Endothelial cell (in vitro differentiated cells): ENCODE measurements at regions not wholly inside any gene's neighbourhood (a gene's known extent, or its start where the extent isn't known, plus 50 kb on each side); places are given as distances from the start of the nearest gene placed in this dataset.

Source experiments
- DNase-seq: peaks from one replicate; pipeline ENCODE4 v3.0.0; 2021; ENCODE audit warnings: low spot score
- H3K27ac Mint-ChIP-seq: one replicate; pipeline ENCODE4 v1.8.0; 2021; ENCODE audit warnings: mixed read lengths, inconsistent platforms; ENCODE audit not compliant: unreplicated experiment
- H3K27me3 Mint-ChIP-seq: one replicate; pipeline ENCODE4 v1.8.0; 2021; ENCODE audit warnings: mild to moderate bottlenecking, moderate library complexity, mixed read lengths, inconsistent platforms; ENCODE audit not compliant: unreplicated experiment
- H3K36me3 Mint-ChIP-seq: one replicate; pipeline ENCODE4 v1.8.0; 2021; ENCODE audit warnings: mild to moderate bottlenecking, low read depth, mixed read lengths, inconsistent platforms; ENCODE audit not compliant: unreplicated experiment
- H3K4me1 Mint-ChIP-seq: one replicate; pipeline ENCODE4 v1.8.0; 2021; ENCODE audit warnings: mild to moderate bottlenecking, mixed read lengths, inconsistent platforms; ENCODE audit not compliant: unreplicated experiment
- H3K4me3 Mint-ChIP-seq: one replicate; pipeline ENCODE4 v1.8.0; 2021; ENCODE audit warnings: mild to moderate bottlenecking, mixed read lengths, inconsistent platforms; ENCODE audit not compliant: unreplicated experiment
- H3K9me3 Mint-ChIP-seq: one replicate; pipeline ENCODE4 v1.8.0; 2021; ENCODE audit warnings: mixed read lengths, inconsistent platforms; ENCODE audit not compliant: unreplicated experiment
- TF ChIP-seq, protein P1 (sequence below): fragments of 200-600 bp; sonication (generic); IDR thresholded peaks from one replicate; pipeline ENCODE4 v1.5.0; 2021; ENCODE audit warnings: antibody characterized with exemption; ENCODE audit not compliant: unreplicated experiment

- DNase-seq = no peak
- no peaks in the 10 kb centered on the region for H3K36me3 Mint-ChIP-seq
- H3K4me1 Mint-ChIP-seq = no peaks in the 10 kb centered on the region
- no peak overlapping the region for H3K4me3 Mint-ChIP-seq
- H3K9me3 Mint-ChIP-seq = peaks cover 8% of the 10 kb centered on the region
- no peak overlapping the region for H3K27ac Mint-ChIP-seq
- no peaks in the 10 kb centered on the region for H3K27me3 Mint-ChIP-seq
- TF ChIP-seq, protein P1, sequence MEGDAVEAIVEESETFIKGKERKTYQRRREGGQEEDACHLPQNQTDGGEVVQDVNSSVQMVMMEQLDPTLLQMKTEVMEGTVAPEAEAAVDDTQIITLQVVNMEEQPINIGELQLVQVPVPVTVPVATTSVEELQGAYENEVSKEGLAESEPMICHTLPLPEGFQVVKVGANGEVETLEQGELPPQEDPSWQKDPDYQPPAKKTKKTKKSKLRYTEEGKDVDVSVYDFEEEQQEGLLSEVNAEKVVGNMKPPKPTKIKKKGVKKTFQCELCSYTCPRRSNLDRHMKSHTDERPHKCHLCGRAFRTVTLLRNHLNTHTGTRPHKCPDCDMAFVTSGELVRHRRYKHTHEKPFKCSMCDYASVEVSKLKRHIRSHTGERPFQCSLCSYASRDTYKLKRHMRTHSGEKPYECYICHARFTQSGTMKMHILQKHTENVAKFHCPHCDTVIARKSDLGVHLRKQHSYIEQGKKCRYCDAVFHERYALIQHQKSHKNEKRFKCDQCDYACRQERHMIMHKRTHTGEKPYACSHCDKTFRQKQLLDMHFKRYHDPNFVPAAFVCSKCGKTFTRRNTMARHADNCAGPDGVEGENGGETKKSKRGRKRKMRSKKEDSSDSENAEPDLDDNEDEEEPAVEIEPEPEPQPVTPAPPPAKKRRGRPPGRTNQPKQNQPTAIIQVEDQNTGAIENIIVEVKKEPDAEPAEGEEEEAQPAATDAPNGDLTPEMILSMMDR = no peak
These were observed 370.8 kb downstream of the TLE1 start for GRCh38 chr9:81318571-81318970.

DNA sequence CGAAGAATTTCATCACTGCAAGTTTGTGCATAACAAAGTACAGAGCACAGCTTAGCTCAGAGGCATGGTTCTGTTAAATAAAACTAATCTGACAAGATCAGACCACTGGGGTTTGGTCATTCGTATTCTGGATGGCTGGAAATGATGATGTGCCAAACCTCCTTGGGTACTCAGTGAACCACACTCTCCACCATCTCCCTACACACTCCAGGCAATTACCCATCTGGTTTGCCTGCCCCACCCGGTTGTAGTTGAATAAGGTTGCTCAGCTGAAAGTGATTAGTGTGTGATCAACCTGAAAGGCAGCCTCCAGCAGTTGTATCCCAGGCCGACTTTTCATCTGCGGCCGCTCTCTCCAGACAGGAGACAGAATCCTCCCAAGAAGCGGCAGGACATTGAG, 371.4 kb downstream of the TLE1 start:
- H3K36me3 Mint-ChIP-seq = no peaks in the 10 kb centered on the region
- no peak overlapping the region for H3K4me3 Mint-ChIP-seq
- TF ChIP-seq, protein P1 = no peak
- DNase-seq = no peak
- H3K4me1 Mint-ChIP-seq = no peaks in the 10 kb centered on the region
- H3K27me3 Mint-ChIP-seq = no peaks in the 10 kb centered on the region
- no peak overlapping the region for H3K27ac Mint-ChIP-seq
- peaks cover 8% of the 10 kb centered on the region for H3K9me3 Mint-ChIP-seq

- no peak for DNase-seq
- TF ChIP-seq, protein P1 = no peak
- Mint-ChIP-seq H3K4me3 (no peak overlapping the region), H3K4me1 (no peaks in the 10 kb centered on the region), H3K27ac (no peak overlapping the region), H3K27me3 (no peaks in the 10 kb centered on the region), H3K36me3 (no peaks in the 10 kb centered on the region), H3K9me3 (peaks cover 8% of the 10 kb centered on the region)
These were observed 372.1 kb downstream of the TLE1 start for GRCh38 chr9:81317223-81317622.

DNA sequence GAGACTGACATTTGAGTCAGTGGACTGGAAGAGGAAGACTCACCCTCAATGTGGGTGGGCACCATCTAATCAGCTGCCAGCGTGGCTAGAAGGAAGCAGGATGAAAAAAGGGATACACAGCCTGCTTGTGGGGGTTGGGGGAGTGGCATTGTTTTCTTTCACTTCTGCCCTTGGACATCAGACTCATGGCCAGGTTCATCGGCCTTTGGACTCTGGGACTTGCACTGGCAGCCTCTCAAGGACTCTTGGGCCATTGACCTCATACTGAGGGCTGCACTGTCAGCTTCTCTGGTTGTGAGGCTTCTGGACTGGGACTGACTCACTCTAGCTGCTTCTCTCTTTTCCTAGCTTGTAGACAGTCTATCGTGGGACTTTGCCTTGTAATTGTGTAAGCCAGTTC, 374.9 kb downstream of the TLE1 start:
- Mint-ChIP-seq H3K4me3 (no peak overlapping the region), H3K36me3 (no peaks in the 10 kb centered on the region), H3K27me3 (peaks cover 2% of the 10 kb centered on the region), H3K9me3 (peaks cover 8% of the 10 kb centered on the region), H3K27ac (no peak overlapping the region), H3K4me1 (no peaks in the 10 kb centered on the region)
- TF ChIP-seq, protein P1 = no peak
- no peak for DNase-seq

DNA sequence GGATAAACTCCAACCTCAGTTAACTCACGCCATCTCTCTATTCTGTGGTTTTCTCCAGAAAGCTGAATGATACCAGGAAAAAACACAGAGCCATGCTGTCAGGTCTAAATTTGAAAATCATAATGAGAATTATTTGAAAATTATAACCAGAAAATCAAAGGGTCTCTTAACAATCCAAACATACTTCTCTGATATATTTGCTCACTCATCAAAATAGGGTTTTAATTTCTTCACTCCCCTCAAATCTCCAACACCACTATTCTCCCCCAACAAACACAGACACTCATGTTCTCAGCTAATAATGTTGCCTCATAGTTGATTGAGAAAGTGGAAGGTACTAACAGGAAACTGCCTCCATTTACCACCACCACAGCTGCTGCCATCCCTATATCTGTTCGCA, 375.5 kb downstream of the TLE1 start:
- Mint-ChIP-seq H3K36me3 (no peaks in the 10 kb centered on the region), H3K4me3 (no peak overlapping the region), H3K4me1 (no peaks in the 10 kb centered on the region), H3K27ac (no peak overlapping the region), H3K27me3 (peaks cover 2% of the 10 kb centered on the region), H3K9me3 (peaks cover 8% of the 10 kb centered on the region)
- TF ChIP-seq, protein P1 = no peak
- DNase-seq = no peak
